RPMI8226 (cell line): ENCODE measurements at regions not wholly inside any gene's neighbourhood (a gene's known extent, or its start where the extent isn't known, plus 50 kb on each side); places are given as distances from the start of the nearest gene placed in this dataset.

Source experiments
- DNase-seq: peaks from one replicate; pipeline ENCODE4 v3.0.0-alpha.2; 2015

DNA sequence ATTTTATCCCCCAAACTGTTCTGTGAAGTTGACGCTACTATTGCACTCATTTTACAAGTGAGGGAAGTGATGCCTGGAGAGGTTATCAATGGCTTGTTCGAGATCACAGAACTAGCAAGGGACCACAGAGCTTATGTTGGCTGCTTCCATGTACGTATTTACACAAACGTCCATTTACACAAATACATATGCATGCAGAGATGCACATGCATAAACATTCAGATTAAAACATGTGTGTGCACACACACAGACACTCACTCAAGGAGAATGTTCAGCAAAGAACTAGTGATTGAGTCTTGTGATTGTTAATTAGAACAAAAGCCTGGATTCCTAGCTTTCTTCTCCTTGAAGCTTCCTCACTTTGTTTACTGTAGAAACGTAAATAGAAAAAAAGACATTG, 321.5 kb upstream of the CHD6 start:
- DNase-seq, result no peak

DNA sequence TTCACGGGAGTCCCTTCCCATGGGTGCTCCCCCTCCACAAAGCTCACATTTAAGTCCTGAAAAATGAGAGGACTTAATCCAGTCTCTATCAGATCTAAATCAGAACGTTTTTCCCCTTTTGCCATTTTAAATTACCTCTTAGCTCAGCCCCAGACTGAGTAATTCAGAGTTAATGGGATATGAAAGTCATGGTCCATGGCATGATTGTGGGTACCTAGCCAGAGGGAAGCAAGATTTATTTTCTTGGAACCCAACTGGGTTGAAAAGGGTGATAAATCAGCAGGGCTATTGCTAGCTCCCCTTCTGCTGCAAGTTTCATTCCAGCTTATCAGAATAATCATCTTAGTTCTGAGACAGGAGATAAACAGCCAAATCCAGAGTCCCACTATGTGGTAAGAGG, 320.2 kb upstream of the CHD6 start:
- no peak for DNase-seq

DNA sequence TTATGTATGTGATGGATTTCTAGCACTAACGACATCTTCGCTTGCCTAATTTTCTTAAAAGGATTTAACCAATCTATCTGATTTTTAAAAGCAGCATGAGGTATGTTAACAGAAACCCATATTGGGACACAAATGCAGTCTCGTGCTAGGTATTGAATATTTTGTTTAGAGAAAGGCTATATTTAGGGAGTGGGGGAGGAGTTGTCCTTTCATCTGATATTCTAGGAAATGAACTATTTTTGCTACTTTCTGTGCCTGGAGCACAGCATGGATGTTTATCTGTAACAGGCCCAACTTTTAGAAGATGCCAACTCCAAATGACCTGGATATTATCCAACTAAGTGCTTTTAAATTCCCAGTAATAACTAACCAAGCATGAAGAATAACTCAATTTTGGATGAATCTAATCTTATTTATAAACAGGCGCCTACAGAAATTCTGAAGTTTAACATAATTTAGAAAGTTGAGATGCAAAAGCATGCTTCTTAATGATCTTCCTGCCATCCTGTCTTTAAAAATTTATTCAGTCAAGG, 317.1 kb upstream of the CHD6 start:
- DNase-seq, result no peak

DNA sequence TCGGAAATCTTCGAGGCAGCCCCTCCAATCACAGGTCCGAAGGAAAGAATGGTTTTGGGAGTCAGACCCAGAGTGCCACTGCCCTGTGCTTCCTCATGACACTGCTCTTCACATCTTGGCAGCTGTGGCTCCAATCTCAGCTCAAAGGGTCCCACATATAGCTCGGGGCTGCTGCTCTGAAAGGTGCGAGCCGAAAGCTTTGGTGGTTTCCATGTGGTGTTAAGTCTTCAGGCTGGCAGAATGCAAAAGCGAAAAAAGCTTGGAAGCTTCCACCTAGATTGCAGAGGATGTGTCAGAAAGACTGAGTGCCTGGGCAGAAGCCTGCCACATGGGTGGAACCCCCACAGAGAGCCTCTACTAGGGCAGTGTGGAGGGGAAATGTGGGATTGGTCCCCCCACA, 314.3 kb upstream of the CHD6 start:
- no peak for DNase-seq

DNA sequence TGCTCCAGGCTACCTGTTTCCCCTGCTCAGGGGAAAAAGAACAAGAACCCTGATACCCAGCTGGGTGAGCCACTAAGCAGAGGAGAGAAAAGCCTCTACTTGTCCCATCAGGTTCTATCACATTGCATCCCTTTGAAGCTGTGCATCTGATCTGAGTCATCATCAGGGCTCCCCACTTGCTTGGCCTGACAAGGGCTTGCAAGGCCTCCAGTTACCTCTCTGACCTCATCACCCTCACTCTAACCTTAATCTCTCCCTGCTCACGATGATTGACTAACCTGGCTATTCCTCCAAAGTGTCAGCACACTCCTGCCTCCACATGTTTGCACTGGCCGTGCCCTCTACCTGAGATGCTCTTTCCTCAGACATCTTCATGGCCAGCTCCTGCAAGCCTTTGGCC, 309.5 kb upstream of the CHD6 start:
- DNase-seq, result no peak

DNA sequence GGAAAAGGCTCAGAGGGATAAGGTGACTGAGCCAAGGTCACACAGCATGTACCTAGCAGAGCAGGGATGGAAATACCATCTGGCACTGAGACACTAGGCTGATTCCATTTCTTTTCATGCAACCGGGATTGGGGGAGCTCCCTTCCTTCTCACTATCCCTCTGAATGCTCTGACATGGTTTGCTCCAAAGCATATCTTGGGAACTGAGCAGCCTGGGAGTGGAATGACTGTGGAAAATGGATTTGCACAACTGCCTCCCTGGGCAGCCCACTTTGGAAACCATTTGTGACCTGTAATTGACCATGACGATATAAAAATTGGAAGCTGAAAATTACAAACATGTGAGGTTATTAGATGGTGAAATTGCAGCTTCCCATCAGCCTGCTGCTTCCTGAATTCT, 309.0 kb upstream of the CHD6 start:
- DNase-seq, result no peak

DNA sequence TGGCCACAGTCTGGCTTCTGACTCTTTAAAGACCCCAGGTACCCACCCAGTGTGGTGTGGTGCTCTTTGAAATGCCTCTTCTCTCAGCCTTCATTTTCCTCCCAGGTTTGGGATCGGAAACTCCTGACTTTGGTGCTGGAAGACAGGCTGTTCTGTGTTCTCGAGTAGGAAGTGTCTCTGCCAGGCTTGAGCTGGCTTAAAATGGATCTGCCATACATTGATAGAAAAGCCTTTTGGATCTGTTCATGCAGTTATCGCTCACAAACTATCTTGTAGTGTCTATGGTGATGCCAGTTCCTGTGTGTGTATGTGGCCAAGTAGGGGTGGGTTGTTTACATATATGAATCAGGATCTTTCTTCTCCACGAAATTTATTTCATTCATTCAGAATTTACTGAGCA, 307.3 kb upstream of the CHD6 start:
- DNase-seq, result no peak

DNA sequence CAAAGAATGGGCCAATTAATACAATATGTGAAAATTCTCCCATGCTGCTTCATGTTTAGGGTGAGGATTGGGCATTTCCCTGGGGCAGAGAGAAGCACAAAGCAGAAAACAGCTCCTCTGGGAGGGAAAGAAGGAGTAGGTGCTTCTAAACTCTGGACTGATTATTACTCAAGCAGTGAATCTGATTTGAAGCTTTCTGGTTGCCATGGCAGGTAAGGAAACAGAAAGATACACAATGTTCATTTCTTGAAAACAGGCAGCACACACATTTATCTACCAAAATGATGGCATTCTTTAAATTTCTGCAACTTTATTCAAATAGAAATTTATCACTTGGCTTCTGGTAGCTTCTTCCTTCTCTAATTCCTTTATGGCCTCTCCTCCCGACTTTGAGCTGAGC, 305.4 kb upstream of the CHD6 start:
- DNase-seq, result no peak

DNA sequence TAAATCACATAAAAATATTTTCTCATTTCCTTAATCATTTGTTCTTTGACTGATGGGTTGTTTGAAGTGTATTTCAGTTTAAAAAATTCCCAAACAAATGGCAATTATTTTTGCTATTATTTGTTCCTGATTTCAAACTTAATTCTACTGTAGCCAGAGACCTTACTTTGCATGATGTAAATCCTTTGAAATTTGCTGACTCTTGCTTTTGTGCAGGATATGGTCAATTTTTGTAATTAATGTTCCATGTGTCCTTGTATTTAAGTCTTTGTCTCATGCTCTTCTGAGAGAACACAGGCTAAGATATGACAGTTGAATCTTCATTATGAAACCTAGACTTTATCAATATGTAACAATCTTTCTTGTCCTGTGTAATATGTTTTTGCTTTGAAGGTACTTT, 295.0 kb upstream of the CHD6 start:
- DNase-seq, result no peak

DNA sequence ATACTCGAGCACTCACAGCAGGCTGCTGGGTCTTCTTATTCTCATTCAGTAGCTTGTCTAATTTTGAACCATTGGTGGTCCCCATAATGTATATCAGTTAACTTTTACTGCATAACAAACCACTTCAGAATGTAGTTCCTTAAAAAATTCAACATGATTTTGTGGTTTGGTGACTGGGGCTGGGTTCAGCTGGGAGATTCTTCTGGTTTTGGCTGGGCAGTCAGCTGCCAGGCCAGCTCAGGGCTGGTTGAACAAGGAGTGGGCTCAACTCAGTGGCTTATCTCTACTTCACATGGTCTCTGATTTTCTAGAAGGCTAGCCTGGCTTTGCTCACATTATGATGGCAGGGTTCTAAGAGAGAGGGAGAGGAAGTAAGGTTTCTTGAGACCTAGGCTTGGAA, 292.4 kb upstream of the CHD6 start:
- no peak for DNase-seq

DNA sequence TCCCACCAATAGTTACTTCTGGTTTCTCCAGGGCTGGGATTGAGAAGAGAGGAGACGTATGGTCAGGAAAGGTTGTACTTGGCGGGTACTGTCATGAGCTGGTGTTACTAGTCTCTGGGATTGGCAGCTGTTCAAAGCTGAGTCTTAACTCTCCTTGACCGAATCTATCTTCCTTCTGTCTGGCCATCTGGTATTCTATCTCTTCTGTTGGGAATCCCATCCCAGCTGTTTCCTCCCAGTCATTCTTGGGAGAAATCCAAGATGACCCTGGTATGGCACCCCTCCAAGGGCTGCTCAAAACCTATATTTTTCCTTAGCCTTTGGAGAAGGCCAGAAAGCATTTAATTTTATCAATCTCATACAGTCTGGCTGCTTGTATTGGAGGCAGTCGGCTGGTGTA, 287.0 kb upstream of the CHD6 start:
- no peak for DNase-seq

DNA sequence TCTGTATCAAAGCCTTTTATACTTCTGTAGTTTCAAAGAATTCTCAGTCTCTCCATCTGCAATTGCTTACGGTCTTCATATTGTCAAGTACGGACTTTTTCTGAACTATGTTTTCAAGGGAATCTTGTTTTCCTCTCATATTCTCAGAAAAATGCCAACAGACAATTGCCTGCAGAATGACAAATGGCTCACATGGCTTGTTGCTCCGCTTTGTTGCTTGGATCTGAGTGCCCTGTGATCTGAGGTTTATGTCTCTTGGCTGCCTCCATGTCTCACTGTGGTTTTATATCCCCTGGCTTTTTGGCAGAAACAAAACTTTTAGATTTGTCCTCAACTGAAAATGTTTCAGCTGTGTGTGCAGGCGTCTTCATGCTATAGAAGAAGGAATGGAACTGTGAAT, 285.4 kb upstream of the CHD6 start:
- DNase-seq, result no peak

DNA sequence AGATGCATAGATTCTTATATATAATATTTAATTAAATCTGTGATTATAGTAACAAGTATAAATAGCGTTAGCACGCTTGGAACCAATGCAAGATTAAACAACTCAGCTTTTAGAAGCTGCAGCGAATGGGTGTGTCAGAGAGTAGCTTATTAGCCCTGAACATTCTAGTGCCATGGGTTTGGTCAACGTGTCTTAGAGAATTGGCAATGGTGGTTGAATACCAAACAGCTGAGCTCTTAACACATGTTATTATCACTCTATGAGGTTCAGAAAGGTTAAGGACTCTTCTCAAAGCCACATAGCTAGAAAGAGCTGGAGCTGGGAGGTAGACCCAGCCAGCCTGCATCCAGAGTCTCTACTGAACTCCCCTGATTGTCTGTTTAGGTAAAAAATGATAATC, 284.2 kb upstream of the CHD6 start:
- DNase-seq, result no peak

DNA sequence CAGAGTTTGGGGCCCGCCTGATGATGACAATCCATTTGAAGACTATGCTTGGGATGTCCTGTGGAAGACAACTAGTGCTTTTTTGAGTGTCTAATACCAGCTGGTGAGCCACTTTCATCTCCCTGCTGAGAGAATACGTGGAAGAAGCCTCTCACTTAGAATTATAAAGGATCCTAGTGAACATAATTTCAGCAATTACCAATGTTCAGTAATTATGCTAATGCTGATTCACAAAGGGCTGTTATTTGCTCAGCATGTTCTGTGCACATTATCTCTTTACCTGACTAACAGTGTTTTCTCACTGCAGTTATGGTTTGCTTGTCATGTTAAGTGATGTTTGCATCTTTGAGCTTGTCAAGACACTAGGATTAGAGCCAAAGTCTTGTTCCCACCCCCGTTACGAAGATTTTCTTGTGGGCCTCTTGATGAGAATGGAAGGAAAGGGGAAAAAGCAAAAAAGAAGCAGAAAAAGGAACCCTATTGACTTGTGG, 282.1 kb upstream of the CHD6 start:
- DNase-seq, result no peak

DNA sequence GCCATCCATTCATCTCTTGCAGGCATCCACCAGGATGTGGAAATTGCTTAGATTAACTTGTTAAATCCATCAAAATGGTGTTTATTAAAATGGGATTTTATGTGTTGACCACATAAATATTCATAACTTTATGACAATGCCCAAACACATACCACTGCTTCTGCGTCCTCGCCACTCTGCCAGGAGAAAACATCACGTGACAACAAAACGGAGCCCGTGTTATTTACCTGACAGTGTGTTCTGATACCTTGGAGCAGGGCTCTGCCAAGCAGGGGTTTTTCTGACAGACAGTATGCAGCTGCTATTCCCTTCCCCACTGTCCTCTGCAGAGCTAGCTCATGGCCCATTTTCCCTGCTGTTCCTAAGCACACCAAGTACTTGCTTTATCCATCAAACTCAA, 279.5 kb upstream of the CHD6 start:
- DNase-seq, result no peak

DNA sequence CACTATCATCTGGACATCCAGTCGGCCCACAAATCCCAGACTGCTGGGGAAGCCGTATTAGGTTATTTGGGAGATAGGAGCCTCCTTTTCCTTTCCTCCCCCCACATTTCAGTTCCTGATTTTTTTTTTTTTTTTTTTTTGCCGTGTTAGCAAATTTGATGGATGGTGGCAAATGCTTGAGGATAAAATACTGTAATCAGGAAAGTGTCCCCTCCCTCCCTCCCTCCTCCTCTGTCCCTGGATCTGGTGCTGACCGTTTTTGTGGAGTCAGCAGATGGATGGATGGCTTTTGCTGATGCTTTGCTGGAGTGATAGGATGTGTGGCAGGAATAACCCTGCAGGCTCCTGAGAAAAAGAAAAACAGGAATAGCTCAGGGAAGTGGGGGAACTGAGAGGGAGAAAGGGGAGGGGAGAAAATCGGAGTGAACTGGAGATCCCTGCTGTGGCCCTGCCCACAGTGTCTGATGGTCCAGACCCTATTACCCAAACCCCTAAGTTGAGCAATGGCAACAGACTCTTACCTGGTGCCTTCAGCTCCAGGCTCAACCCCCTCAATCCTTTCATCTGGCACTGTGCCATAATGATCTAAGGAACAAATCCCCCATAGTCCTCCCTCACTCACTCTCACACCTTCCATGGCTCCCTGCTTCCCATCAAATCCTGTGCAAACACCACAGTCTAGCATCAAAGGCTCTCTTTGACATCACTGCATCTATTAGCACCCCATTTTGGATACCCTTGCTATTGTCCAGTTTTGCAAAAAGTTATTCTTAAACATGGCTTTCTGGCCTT, 277.3 kb upstream of the CHD6 start:
- DNase-seq, result no peak

DNA sequence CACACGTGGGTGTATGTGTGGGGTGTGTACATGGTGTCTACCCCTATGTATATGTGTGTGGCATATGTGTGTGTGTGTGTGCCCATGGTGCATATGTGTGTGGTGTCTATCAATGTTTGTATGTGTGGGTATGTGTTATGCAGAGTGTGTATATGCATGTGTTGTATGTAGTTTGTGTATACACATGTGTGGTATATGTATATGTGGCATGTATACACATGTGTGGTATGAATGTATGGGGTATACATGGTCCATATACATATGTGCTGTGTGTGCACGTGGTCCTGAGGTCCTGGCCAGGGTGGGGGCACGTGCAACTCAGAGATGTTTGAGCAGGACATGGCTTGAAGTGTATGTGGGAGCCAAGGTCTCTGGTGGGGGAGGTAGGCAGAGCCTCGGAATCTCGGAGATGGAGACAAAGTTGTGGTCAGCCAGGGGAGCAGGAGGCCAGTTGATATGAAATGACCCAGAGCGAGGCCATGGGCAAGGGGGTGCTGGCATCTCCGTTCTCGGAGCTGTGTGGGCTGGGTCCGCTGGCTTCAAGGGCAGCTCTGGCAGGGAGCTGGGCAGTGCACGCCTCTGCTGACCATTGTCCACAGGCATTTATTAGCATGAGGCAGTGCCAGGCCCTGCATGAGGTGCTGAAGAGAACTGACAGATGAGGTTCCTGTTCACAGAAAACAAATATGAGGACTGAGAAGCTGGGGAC, 276.2 kb upstream of the CHD6 start:
- no peak for DNase-seq

DNA sequence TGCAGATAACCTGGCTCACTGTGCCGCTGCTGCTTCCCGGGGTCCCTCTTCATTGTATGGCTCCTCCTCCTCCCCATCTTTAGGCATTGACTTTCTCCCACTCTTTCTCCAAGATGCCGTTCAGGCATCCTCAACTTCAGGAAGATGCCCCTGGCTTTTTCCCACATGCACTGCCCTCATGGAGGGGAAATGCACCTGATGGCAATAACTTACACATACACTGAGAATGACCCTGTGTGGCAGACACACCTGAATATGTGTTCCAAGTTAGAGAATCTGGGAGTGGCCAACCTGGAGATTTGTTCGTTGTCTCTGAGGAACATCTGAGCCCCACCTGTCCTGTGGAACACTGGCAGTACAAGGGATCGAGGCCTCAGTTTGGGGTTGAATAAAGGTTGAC, 273.9 kb upstream of the CHD6 start:
- DNase-seq, result no peak

DNA sequence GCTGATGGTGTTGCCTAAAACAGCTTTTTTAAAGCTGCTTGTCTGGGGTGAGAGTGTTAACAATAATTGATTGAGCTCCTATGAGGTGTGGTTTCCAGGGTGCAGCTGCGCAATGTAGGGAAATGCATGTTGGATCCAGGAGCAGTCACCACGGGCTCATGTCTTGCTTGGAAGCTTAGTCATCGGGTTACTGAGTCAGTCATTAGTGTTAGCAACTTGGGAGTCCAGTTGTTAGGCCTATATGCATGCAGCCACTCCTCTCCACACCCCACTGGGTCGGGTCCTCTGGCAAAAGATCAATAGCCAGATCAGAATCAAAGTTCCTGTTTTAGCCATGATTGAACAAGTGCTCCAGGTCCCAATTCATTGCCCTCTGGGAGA, 271.7 kb upstream of the CHD6 start:
- DNase-seq, result no peak

DNA sequence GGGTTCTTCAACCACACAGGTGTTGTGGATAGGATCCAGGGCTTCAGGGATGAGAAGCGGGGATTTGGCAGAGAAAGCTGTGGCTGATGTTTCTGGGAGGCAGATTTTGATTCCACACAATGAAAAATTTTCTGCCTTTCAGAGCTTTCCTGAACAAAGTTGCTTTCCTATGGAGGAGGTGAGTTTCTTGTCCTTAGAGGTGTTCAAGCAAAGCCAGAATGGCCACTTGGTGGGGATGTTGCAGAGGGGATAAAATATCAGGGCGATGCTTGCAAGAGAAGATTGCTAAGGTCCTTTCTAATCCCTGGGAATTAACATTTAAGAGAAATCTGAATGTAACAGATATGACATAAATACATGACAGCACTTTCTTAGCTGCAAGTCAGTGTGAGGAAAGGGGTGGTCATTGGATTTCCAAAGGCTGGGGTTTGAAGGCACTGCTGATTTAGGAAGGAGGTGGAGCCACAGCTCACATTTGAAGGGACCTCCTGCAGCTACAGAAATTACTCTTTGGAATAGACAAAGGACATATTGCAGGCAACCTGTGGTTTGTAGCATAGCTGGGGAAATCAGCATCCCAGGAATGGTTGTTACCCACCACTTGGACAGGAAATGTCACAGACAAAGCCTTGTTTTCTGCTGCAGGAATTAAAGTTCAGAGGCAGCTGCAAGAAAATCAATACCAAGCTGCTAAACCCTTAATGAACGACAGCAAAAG, 271.1 kb upstream of the CHD6 start:
- DNase-seq, result peak; percentile 15

DNA sequence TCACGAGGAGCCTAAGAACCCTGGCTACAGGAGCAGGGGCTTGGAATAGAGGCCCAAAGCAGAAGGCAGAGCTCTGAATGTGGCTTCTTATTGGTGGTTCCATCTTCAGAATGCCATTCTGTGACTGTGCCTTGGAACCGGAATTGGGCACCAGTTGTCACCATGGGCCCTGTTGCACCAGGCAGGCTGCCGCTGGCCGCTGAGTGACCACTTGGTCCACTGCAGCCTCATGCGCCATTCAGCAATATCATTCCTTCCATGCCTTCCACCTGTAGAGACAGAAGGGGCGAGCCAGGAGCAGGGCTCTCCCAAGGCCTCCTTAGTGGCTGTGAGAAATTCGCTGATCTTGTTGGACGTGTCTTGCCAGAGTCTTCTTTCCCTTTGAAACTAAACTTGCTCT, 270.3 kb upstream of the CHD6 start:
- DNase-seq, result no peak

DNA sequence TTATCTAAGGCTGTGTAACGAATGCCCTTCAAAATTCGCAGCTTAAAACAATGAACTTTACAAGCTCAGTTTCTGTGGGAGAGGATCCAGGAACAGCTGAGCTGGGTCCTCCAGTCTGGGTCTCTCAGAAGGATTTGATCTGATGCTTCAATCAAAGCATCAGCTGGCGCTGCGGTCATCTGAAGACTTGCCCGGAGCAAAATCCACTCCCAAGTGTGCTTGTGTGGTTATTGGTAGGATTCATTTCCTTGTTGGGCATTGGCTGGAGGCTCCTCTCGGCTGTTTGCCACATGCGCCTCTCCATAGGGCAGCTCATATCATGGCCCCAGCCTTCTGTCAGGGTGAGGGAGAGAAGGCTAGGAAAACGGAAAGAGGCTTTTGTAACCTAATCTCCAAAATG, 269.3 kb upstream of the CHD6 start:
- no peak for DNase-seq

DNA sequence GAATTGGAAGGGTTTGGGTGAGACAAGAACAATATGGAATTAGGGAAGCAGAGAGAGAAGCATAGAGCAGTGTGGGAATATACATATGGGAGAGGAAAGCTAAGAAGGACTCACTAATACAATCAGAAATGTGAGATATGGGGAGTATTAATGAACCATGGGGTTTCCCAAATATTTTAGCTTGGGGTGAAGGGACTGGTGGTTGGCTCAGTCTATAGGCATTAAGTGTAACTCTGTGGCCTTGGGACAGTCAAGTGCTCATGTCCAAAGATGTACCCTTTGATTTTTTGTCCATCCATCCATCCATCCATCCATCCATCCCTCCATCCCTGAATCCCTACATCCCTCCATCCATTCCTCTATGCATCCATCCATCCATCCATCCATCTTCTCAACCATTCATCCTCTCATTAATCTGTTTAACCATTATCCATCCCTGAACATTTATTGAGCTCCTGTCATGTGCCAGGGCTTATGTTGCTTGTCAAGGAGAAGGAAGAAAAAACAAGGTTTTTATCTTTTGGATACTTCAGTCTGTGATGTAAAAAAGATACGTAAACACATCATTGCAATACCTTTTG, 263.4 kb upstream of the CHD6 start:
- no peak for DNase-seq
